HCEC 1CT (cell line): ENCODE measurements at regions not wholly inside any gene's neighbourhood (a gene's known extent, or its start where the extent isn't known, plus 50 kb on each side); places are given as distances from the start of the nearest gene placed in this dataset.

ENCODE experiments used
- DNase-seq: peaks from one replicate; pipeline ENCODE4 v3.0.0-alpha.2; 2017

DNA sequence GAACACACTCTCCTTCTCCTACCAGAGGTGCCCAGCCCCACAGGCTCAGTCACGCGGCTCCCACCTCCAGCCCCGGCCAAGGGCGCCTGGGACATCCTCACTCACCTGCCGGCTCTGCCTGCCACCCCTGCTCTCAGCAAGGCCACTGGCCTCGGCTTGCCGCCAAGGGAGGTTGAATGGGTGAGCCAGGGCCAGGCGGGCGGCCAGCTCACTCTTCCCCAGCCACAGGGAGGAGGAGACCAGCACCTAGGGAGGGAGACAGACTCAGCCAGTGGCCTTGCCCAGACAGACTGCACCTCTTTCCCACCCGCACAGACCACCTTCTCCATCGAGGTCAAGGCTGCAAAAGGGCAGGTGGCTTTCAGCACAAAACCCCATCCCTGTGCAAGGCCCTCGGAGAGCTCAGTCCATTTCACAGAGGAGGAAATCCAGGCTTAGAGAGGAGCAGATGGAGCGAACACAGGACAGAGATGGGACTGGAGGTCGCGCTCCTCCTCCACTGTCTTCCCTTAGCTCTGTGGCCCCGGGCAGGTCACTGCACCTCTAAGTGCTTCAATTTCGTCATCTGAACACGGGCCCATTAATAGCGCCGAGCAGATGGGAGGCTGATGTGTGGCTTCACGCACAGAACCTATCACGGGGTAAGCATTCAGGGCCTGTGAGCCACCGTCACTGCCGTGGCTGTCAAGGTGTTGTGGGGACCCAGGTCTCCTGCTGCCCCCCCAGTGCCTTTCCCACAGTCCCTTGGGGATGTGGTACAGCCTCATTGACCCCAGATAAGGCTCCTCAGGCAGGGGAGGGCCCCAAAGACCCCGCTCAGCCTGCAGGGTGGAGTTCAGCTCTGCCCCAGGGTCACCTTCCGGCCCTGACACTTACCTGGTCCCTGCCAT, 56.1 kb downstream of the RMI2 start:
- DNase-seq: no peak

DNA sequence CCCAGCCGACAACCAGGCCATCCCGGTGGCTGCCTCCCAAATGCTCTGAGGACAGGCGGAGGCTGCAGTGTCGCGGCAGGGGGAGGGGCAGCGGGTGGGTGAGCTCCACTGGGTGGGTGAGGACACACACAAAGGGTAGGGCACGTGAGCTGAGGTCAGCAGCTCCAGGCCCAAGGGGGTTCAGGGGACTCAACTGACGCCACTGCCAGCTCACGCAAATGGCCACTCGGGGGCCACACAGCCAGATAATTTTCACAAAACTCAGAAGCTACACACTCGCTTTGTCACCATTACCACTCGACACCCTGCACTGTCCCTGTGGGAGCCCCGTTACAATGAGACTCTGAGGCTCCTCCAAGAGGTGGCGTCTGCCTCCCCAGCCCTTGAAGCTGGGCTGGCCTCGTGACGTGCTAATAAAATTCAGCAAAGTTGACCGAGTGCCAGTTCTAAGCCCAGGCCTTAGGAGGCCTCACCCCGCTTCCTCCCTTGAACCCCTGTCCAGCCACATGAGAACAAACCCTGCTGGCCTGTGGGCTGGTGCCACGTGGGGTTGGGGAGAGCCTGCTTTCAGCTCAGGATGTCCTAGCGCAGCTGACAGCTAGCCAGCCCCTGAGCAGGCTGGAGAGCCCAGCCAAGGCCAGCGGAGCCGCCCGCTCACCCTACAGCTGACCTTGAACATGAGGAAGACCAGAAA, 56.9 kb downstream of the RMI2 start:
- no peak for DNase-seq

DNA sequence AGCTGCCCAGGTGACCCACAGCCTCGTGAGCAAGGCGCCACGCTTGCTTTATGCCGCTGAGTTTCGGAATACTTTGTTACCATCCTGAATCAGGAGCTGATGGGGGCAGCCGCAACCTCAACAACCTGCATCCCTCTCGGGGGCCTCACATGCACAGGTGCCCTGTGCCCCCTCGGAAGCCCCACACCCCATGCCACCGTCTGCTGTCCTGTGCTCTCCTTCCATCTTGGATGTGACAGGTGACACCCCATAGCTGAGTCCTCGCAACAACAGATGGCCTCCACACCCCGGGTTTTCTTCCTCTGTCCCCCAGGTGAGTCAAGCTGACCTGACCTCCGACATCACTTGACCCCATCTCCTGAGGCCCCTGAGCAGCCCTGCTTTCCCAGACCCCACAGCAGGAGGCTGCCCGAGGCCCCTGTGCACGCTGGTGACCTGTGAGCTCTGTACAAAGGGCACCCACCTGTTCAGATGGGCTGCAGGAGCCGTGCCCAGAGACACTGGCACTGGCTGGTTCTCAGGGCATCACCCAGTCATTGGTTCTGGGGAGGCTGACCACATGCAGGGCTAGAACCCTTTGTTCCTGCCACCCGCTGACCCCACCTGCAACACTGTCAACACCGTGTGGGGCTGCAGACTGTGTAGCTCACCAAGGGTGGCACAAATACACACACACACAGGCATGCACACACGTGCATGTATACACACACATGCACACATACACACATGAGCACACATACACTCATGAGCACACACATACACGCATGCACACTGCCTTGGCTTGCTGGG, 57.7 kb downstream of the RMI2 start:
- no peak for DNase-seq

DNA sequence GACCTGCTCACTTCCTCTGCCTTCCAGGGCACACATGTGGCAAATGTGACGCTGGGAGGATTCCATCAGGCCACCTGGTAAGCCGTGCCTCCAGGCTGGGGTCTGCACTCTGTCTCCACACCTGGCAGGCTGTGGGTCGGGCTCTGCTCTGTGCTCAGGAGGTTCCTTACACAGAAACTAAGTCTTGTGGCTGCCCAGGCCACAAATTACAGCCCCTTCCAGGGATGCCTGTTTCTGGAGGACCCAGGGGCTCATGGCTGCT, 58.2 kb downstream of the RMI2 start:
- DNase-seq: no peak

DNA sequence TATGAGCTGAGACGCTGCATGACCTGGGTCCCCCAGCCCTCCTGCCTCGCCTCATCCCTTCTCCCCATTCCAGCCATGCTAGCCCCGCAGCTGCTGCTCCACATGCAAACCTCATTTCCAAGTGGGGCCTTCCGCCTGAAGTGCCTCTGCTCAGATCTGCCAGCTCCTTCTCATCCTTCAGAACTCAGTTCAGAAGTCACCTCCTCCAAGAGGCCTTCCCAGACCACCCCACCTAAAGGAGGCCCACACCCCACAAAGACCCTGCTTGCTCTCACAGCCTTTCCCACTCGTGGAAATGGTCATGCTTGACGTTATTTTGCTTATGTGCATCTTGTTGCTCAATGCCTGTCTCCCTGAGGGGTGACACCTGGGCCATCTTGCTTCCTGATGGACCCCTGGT, 58.7 kb downstream of the RMI2 start:
- no peak for DNase-seq

DNA sequence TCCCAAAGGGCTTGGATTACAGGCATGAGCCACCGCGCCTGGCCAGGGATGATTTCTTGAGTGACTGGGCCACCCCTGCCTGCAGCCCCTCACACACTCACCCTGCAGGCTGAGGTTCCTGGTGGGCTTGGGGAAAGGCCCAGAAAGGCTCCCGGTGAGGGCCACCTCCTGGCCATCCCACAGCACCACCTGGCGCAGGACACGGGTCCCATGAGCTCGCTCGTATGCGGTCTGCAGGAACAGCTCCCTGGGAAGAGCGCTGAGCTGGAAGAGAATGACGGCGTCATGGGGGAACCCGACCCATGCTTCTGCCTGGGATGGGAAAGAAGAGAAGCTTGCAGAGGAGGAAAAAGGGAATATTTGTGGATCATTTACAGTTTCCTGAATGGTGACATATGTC, 59.3 kb downstream of the RMI2 start:
- DNase-seq: no peak

DNA sequence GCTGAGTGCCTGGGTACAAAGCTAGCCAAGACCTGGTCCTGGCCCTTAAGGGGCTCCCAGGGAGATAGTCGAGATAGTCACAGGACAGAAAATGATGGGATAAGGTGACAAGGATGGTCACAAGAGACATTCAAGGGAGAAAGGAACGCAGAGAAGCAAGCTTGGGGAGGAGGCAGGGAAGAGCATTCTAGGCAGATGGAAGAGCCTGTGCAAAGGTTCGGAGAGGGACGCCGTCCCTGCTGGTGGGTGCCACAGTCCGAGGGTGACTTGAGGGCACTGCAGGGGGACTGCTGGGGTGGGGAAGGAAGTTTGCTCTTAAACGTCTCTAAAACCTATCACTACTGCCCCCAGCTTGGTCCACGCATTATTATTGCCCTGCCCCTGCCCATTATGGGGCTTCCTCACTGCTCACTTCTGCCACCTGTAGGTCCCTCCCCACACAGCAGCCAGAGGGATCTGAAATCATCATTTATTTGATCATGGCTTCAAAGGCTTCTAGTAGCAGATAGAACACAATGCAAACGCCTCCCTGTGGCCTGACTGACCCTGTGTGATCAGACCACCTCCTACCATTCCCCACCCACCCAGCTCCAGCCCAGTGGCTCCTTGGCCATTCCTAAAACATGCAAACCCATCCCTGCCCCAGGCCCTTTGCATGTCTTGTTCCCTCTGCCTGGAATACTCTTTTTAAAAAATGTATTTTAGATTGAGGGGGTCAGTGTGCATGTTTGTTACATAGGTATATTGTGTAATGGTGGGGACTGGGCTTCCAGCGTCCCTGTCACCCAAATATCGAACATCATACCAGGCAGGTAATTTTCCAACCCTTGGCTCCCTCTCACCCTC, 60.3 kb downstream of the RMI2 start:
- DNase-seq: peak; percentile 17

DNA sequence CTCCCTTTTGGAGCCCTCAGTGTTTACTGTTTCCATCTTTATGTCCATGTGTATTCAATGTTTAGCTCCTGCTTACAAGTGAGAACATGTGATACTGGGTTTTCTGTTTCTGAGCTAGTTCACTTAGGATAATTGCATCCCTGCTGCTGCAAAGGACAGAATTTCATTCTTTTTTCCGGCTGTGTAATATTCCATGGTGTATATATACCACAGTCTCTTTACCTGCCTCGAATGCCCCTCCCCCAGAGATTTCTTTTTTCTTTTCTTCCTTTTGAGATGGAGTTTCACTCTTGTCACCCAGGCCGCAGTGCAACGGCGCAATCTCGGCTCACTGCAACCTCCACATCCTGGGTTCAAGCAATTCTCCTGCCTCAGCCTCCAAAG, 60.9 kb downstream of the RMI2 start:
- no peak for DNase-seq

DNA sequence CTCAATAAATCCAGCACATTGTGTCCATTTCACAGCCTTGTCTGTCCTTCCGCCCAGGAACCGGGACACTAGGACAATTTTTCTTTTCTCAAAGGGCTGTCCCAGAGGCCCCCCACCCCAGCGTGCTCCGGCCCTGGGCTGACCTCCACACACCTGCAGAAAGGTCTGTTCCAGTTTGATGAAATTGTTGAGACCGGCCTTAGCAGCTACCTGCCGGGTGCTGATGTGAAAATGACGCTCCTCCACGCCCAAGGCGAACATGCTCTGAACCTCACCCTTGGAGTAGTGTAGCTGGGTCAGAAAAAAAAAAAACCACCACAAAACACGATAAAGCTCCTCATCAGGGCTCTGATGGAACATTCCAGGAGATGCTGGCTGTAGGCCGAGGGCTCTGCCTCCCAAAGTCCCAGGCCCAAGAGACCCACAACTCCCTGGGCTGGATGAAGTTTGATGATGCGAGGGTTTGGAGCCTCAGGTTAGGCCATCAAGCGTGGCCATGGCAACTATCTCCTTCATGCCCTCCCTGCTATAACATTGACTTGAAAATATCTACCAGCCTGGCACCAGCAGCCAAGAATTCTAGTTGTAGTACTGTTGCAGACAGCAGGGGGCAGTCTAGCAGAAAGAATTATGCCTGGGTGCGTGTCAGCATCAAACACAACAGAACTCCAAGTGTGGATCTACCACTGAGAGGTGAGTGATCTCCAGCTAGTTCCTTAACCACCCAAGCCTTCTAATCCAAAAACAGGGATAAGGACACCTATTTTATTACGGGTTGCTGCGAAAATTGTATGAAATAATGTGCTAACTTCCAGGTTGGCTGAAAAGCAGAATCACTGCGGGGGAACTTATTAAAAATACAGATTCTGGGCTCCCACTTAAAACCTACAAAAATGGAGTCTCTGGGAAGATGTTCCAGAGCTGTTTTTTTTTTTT, 62.1 kb downstream of the RMI2 start:
- peak; percentile 71 for DNase-seq

DNA sequence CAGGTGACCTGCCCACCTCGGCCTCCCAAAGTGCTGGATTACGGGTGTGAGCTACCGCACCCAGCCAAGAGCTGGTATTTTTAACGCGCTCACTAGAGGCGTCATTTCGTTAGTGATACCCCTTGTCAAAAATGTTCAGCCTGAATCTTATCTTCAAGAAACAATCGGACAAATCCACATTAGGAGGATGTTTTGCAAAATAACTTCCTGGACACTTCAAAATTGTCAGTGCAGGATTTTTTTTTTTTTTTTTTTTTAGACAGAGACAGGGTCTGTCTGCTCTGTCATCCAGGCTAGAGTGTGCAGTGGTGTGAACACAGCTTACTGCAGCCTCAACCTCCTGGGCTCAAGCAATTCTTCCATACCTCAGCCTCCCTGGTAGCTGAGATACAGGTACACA, 63.0 kb downstream of the RMI2 start:
- no peak for DNase-seq

DNA sequence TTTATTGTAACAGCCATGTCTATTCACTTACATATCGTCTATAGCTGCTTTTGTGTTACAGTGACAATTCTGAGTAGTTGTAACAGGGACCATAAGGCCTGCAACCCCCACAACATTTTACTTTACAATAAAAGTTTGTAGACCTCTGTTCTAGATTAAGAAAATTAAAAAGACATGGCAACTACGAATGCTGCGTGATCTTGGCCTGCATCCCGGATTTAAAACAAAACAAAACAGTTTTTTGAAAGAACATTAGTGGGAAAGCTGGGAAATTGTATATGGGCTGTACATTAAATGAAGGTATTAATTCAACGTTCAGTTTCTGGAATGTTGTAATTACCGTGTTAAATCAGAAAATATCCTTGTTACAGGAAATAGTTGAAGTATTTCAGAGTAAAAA, 64.1 kb downstream of the RMI2 start:
- no peak for DNase-seq

DNA sequence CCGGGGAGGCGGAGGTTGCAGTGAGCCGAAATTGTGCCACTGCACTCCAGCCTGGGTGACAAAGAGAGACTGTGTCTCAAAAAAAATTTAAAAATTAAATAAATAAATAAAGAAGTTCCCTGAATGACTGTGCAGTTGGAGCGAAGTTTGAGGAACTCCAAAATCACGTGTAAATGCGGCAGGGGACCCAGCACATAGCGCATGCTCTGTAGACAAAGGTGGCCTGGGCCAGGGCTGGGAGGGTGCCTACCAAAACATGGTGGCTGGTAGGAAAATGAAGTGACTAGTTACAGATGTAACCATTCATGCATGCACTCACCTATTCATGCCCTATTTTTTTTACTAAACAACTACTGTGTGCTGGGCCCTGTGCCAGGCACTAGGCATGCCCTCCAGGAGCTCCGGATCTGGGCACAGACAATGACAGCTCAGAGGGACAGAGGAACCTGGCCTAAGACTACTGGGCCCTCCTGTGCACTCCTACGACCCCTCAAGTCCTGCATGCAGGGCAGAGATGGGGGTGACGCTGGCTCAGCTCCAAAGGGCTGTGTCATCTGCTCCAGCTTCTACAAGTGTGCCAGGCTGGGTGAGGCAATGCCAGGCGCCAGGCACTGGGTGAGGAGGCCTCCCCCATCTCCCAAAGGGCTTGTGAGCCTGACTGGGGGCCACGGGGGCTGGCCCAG, 65.3 kb downstream of the RMI2 start:
- DNase-seq: no peak

DNA sequence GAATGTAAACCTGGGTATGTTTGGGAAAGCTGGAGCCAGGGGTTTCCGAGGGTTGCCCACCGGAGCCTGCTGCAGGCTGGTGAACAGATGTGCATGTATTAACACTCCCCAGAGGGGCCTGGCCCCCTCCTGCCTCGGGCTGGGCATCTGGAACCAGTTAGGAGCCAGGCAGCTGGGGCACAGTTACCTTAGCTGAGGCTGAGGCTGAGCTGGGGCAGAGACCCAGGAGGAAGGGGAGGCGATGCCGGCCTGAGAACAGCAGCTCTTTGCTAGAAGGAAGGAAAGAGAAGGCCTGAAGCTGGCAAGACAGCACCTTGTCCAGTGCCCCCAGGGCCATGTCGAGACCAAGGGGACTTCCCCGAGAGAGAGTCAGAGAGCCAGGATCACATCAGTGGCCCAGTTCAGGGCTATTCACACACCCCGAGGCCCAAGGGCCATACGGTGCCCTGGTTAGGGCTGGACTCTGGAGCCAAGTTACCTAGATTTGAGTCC, 65.8 kb downstream of the RMI2 start:
- DNase-seq: no peak

DNA sequence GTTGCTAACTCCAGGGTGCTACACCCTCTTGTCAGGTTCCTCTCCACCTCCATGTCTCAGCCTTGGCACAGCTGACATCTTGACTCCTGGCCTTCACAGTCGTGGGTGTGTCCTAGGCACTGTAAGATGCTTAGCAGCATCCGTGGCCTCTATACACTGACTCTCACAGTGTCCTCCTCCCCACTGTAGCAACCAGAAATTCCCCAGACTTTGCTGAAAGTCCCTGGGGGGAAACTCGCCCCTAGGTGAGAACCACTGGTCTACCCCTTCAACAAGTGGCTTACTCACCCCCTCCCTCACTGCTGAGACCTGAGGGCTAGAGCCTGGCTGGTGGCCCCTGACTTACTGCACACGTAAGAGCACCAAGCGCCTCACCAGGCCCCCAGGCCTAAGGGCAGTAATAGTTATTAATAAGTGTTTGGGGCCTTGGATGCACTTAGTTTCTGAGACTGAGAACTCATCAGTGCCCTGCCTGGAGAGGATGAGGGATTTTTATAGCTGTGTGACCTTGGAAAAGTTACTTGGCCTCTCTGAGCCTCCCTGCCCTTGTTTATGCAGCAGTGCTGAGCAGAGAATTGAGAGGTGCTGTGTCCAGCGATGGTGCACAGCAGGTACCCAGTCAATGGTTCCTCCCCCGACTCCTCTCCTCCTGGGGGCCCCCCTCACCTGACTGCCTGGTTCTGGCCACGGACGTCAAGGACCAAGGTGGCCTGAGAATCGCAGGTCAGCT, 67.1 kb downstream of the RMI2 start:
- no peak for DNase-seq

DNA sequence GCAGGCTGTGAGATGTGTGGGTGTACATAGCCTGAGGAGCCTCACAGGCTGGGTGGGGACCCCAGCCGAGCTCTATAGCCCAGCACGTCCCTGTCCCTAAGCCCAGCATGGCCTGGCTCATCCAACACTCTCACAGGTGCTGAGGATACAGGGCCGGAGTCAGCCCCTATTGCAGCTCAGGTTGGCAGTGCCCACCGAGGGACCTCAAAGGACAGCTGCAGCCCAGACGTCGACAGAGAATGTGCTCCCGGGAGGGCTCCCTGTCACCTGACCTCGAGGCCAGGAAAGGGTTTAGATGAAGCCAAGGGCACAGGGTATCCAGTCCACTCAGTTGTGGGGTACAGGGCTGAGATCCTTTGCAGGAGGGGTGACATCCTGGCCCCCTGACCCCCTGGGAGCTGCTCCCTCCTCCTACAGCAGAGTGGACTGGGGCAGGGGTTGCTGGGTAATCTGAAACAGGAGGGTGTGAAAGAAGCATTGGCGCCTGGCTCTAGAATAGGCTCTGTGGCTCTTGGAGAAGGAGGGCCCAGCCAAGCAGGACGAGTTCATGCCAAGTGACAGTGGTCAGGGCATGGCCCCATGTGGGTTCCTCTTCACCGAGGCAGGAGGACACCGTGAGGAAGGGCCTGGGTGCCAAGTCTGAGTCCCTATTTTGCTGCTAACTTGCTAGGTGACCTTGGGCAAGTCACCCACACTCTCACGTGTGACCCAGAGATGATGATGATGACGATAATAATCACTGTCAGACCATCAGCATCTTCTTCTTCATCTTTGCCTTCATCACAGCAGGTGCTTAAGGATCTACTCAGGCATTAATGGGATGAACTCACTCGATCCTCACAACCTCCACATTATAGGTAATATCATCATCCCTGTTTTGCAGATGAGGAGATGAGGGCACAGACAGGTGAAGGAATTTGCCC, 68.0 kb downstream of the RMI2 start:
- DNase-seq: no peak

DNA sequence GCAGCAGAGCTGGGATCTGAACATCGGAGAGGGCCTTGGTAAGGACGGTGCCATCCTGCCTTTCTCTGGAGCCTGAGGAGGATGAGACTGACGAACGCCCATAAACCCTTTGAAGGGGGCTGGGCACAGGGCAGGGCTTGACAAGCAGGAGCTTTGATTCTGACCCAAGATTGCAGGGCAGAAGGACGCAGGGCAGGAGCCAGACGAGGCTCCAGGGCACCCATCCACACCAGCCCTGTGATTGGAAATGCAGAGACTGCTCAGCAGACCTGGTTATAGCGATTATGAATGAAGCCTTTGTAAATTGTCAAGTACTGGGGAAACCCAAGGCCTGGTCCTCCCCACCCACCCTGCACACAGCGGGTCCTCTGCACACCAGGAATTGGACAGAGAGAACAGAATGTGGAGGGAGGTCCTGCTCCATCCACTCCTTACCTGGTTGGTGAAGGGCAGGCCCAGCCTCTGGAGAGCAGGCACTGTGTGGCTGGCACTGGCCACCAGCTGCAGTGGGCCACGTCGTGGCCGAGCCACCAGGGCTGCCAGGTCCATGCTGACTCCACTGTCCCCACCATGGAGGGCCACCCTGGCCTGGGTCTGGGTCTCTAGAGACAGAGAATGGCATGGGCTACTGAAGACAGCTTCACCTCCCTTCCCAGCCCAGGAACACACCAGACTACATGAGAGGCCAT, 68.8 kb downstream of the RMI2 start:
- DNase-seq: no peak

DNA sequence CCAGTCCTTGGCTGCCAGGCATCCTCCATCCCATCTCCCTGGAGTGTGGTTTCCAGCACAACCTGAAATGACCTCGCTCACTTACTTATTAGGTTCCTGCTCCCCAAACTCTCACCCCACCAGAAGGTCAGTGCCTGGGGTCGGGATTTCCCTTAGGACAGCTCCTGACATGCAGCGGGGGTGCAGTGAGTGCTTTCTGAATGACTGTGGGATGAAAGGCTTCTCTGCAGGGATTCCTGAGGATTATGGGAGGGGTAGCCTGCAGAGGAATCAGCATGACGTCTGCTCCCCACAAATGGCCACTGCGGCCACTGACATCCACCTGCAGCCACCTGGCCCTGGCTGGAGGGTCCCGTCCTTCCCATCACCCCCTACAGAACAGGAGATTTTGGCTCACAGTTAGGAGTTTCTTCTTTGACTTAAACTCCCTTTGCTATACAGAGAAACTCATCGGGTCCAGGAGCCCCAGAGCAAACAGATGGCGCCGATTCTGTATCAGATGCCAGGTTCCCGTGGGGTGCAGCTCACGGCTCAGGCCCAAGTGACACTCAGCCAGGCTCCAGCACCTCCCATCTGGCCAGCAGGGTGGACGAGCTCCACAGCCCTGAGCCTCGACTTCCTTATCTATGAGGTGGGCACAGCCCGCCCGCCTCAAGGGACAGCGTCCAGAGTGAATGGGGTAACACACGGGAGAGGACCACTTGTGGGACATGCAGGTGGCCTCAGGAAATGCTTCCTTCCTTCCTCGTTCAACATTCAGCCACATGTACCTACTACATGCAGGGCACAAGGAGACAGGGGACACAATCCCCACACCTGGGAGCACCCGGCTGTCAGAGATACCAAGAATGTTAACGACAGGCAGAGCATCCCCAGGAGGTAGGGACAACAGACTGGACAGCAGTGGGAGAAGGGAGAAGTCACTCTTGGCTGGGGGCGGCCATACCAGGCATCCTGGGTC, 69.8 kb downstream of the RMI2 start:
- DNase-seq: no peak
